ENCODE measurements at regions not wholly inside any gene's neighbourhood (a gene's known extent, or its start where the extent isn't known, plus 50 kb on each side); places are given as distances from the start of the nearest gene placed in this dataset.

DNA sequence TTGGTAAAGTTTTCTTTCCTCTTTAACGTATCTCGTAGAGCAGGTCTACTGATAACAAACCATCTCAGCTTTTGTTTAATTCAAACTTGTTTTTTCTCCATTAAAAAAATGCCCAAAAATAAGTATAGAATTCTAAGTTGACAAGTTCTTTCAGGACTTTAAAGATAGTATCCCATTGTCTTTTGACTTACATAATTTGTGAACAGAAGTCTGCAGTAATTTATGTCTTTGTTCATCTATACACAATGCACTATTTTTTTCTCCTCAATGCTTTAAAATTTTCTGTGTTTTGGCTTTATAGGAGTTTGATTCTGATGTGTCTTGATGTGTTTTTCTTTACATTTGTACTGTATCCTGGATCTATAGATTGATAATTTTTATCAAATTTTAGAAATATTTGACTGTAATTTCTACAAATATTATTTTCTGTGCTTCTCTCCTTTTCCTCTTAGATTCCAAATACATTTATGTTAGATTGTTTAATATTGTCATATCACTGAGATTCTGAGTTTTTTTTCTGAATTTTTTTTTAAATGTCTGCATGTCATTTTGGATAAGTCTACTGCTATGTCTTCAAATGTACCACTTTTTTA lies 143.3 kb downstream of the FTCDNL1 start:
- FAIRE-seq (no peak), DNase-seq (ENCODE audit: insufficient read length, low spot score) (no peak)
- TF ChIP-seq TAF1 (IDR thresholded peaks at IDR 0.05; ENCODE audit: low read depth, low read length) = no peak
- TF ChIP-seq SPI1 (IDR thresholded peaks at IDR 0.05; ENCODE audit: low read depth, low read length) = no peak
- TF ChIP-seq PAX5 (IDR thresholded peaks at IDR 0.05; ENCODE audit: insufficient read depth, low read length, severe bottlenecking) = no peak
- TF ChIP-seq POLR2A (IDR thresholded peaks at IDR 0.05; ENCODE audit: low read depth, low read length) = no peak
- TF ChIP-seq POLR2AphosphoS5 (IDR thresholded peaks at IDR 0.05; ENCODE audit: low read depth, low read length) = no peak
- no peak for TF ChIP-seq POU2F2 (IDR thresholded peaks at IDR 0.05; ENCODE audit: low read depth, low read length)

DNA sequence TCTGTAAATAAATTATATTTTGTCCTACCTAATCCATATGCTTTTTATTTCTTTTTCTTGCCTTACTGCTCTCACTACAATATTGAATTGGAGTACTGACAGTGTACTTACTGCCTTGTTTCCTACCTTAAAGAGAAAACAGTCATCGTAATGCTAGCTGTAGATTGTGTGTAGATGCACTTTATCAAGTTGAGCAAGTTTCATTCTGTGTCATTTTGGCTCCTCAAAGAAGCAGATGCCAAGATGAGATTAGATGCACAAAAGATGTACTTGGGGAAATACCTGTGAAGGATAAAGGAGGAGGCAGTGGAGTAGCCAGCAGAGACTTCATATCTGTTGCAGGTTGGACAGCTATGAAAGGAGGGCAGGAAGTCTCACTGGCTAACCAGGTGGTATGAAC lies 145.5 kb downstream of the FTCDNL1 start:
- DNase-seq (ENCODE audit: insufficient read length, low spot score) (no peak), FAIRE-seq (no peak)
- no peak for TF ChIP-seq TAF1 (IDR thresholded peaks at IDR 0.05; ENCODE audit: low read depth, low read length)

DNA sequence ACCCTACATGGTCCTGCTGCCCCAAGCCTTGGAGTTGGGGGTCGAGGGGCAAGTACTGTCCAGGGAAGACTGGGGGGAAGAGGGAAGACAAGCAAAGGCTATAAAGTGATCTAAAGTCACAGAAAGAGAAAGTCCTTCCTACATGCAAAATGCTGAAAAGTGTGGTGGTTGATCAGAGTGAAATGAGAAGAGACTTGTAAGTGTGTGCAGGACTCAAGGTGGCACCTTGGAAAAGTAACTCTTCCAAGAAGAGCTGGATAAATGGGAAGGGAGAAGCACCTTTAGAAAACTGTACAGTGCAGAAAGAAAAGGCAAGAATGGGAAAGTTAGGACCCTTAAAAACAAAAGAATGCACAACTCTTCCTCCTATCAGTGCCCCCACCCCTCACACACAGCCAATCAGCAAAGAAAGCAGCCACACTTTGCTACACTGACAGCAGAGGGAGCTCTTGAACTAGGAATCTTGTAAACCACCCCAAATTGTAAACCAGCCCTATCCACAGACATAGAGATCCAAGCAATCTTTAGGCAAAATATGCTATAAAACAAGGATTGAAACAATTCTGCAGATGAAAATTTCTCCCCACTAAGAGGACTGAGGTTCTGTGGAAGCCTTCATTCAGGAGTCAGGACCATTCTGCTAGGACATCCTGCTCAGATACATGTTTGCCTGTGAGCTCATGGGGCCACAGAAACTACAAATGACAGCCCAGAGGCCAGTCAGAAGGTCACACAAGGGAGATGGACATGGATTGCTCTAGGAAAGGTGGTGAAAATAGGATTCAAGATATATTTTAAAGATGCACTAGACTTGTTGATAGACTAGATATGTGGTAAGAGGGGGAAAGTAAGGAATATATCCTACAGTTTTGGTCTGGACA lies 146.4 kb downstream of the FTCDNL1 start:
- no peak for TF ChIP-seq POLR2AphosphoS5 (IDR thresholded peaks at IDR 0.05; ENCODE audit: low read depth, low read length)
- no peak for TF ChIP-seq TAF1 (IDR thresholded peaks at IDR 0.05; ENCODE audit: low read depth, low read length)
- TF ChIP-seq POU2F2 (IDR thresholded peaks at IDR 0.05; ENCODE audit: low read depth, low read length) = no peak
- TF ChIP-seq PAX5 (IDR thresholded peaks at IDR 0.05; ENCODE audit: insufficient read depth, low read length, severe bottlenecking) = no peak
- no peak for TF ChIP-seq POLR2A (IDR thresholded peaks at IDR 0.05; ENCODE audit: low read depth, low read length)
- no peak for TF ChIP-seq SPI1 (IDR thresholded peaks at IDR 0.05; ENCODE audit: low read depth, low read length)
- no peak for FAIRE-seq
- no peak for DNase-seq (ENCODE audit: insufficient read length, low spot score)

DNA sequence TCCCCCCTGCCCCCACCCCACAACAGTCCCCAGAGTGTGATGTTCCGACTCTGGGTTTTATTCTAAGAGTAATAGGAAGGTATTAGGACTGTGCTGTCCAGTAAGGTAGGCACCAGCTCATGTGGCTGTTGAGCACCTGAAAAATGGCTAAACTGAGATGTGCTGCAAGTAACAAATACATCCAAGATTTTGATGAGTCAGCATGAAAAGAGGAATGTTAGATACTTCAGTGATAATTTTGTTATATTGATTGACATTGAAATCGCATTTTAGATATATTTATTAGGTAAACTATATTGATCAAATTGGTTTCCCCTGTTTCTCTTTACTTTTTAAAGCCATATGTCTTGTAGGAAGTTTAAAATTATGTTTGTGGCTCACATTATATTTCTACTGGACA lies 147.8 kb downstream of the FTCDNL1 start:
- FAIRE-seq = no peak
- no peak for DNase-seq (ENCODE audit: insufficient read length, low spot score)
- TF ChIP-seq POLR2A (IDR thresholded peaks at IDR 0.05; ENCODE audit: low read depth, low read length) (no peak), TAF1 (IDR thresholded peaks at IDR 0.05; ENCODE audit: low read depth, low read length) (no peak), SPI1 (IDR thresholded peaks at IDR 0.05; ENCODE audit: low read depth, low read length) (no peak), POU2F2 (IDR thresholded peaks at IDR 0.05; ENCODE audit: low read depth, low read length) (no peak)

DNA sequence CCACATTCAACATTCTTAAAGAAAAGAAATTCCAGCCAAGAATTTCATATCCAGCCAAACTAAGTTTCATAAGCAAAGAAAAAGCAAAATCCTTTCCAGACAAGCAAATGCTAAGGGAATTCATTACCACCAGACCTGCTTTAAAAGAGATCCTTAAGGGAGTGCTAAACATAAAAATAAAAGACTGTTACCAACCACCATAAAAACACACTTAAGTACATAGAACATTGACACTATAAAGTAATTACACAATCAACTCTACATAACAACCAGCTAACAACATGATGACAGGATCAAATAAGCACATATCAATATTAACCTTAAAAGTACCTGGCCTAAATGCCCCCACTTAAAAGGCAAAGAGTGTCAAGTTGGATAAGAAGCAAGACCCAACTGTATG lies 153.5 kb downstream of the FTCDNL1 start:
- TF ChIP-seq TAF1 (IDR thresholded peaks at IDR 0.05; ENCODE audit: low read depth, low read length) (no peak), POLR2AphosphoS5 (IDR thresholded peaks at IDR 0.05; ENCODE audit: low read depth, low read length) (no peak), SPI1 (IDR thresholded peaks at IDR 0.05; ENCODE audit: low read depth, low read length) (no peak), POU2F2 (IDR thresholded peaks at IDR 0.05; ENCODE audit: low read depth, low read length) (no peak), PAX5 (IDR thresholded peaks at IDR 0.05; ENCODE audit: insufficient read depth, low read length, severe bottlenecking) (no peak), POLR2A (IDR thresholded peaks at IDR 0.05; ENCODE audit: low read depth, low read length) (no peak)
- FAIRE-seq (no peak), DNase-seq (ENCODE audit: insufficient read length, low spot score) (no peak)

DNA sequence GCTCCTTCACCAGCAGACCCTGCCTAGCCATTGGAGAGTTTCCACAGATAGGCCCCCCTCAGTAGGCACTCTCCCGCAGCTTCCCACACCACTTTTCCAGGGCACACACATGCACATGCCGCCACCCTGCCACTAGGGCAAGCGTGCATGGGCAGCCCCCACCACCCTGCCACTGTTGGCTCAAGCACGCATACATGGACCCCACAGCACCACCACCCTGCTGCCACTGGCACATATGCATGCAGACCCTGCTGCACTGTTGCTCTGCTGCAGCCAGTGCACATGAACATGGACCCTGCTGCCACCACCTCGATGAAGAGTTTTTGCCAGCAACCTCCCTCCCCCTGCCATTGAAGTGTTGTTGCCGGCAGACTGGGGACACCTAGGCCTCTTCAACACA lies 154.9 kb downstream of the FTCDNL1 start:
- DNase-seq (ENCODE audit: insufficient read length, low spot score) (no peak), FAIRE-seq (no peak)
- TF ChIP-seq SPI1 (IDR thresholded peaks at IDR 0.05; ENCODE audit: low read depth, low read length) (no peak), POLR2AphosphoS5 (IDR thresholded peaks at IDR 0.05; ENCODE audit: low read depth, low read length) (no peak), POU2F2 (IDR thresholded peaks at IDR 0.05; ENCODE audit: low read depth, low read length) (no peak), POLR2A (IDR thresholded peaks at IDR 0.05; ENCODE audit: low read depth, low read length) (no peak), TAF1 (IDR thresholded peaks at IDR 0.05; ENCODE audit: low read depth, low read length) (no peak), PAX5 (IDR thresholded peaks at IDR 0.05; ENCODE audit: insufficient read depth, low read length, severe bottlenecking) (no peak)

DNA sequence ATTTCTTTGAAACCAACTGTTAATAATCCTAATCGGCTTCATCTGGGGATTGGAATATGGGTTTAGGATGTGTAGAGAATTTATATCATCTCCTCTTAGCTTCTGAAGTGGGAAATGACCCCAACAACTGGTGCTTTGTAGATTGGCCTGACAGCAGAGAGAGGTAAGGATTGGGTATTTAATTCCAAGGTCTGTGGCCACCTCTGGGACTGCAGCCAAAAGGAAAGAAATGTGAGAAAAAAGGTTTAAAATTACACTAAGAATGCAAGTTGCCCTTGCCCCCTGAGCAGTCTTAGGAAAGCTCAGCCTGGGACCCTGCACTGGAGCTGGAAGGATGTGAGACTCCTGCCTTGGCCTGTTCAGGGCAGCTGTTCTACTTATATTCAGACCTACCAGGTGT lies 157.1 kb downstream of the FTCDNL1 start:
- FAIRE-seq (no peak), DNase-seq (ENCODE audit: insufficient read length, low spot score) (no peak)
- TF ChIP-seq POU2F2 (IDR thresholded peaks at IDR 0.05; ENCODE audit: low read depth, low read length) (no peak), POLR2A (IDR thresholded peaks at IDR 0.05; ENCODE audit: low read depth, low read length) (no peak), PAX5 (IDR thresholded peaks at IDR 0.05; ENCODE audit: insufficient read depth, low read length, severe bottlenecking) (no peak), TAF1 (IDR thresholded peaks at IDR 0.05; ENCODE audit: low read depth, low read length) (no peak), SPI1 (IDR thresholded peaks at IDR 0.05; ENCODE audit: low read depth, low read length) (no peak), POLR2AphosphoS5 (IDR thresholded peaks at IDR 0.05; ENCODE audit: low read depth, low read length) (no peak)

DNA sequence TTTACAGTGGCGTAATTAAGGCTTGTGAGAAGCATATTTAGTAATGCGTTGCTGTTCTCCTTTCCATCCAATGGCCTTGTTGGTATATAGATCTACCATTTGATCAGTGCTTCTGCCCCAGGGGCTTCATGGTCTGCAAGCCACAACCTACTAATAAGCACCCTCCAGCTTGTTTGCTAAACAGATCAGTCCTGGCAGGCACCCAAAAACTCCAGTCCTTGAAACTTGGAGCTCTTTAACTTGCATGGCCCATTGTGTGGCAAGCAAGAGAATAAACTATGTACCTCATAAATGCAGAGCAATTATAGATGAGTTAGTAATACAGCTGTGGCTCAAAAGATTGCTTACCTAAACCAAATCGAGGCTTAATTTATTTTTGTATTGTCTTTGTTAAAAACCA lies 158.5 kb downstream of the FTCDNL1 start:
- DNase-seq (ENCODE audit: insufficient read length, low spot score) = no peak
- no peak for FAIRE-seq
- TF ChIP-seq POU2F2 (IDR thresholded peaks at IDR 0.05; ENCODE audit: low read depth, low read length) (no peak), PAX5 (IDR thresholded peaks at IDR 0.05; ENCODE audit: insufficient read depth, low read length, severe bottlenecking) (no peak), POLR2A (IDR thresholded peaks at IDR 0.05; ENCODE audit: low read depth, low read length) (no peak), SPI1 (IDR thresholded peaks at IDR 0.05; ENCODE audit: low read depth, low read length) (no peak), TAF1 (IDR thresholded peaks at IDR 0.05; ENCODE audit: low read depth, low read length) (no peak), POLR2AphosphoS5 (IDR thresholded peaks at IDR 0.05; ENCODE audit: low read depth, low read length) (no peak)

DNA sequence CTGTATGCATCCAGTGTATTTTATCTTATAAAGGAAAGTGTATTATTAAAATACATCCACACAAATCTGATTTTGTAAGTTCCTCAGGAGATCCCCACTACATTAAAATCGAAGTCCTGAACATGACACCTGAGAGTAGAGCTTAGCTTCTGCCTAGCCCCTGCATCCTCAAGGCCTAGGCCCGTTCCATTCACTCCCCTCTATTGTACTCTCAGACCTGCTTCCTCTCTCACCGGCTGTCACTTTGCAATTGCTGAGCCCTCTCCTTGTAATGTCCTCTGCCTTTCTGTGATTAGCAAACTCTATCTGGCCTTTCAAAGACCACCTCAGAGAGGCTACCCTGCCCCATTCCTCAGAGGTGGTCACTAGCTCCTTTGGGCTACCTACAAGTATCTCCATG lies 160.8 kb downstream of the FTCDNL1 start:
- no peak for TF ChIP-seq POLR2AphosphoS5 (IDR thresholded peaks at IDR 0.05; ENCODE audit: low read depth, low read length)
- no peak for TF ChIP-seq SPI1 (IDR thresholded peaks at IDR 0.05; ENCODE audit: low read depth, low read length)
- TF ChIP-seq POU2F2 (IDR thresholded peaks at IDR 0.05; ENCODE audit: low read depth, low read length) = no peak
- no peak for TF ChIP-seq POLR2A (IDR thresholded peaks at IDR 0.05; ENCODE audit: low read depth, low read length)
- no peak for TF ChIP-seq PAX5 (IDR thresholded peaks at IDR 0.05; ENCODE audit: insufficient read depth, low read length, severe bottlenecking)
- TF ChIP-seq TAF1 (IDR thresholded peaks at IDR 0.05; ENCODE audit: low read depth, low read length) = no peak
- FAIRE-seq (no peak), DNase-seq (ENCODE audit: insufficient read length, low spot score) (no peak)
